Right atrium auricular region (tissue), 2 donors: ENCODE measurements at regions not wholly inside any gene's neighbourhood (a gene's known extent, or its start where the extent isn't known, plus 50 kb on each side); places are given as distances from the start of the nearest gene placed in this dataset.

Source experiments
- DNase-seq: peaks from one replicate; pipeline ENCODE4 v3.0.0-alpha.2; 2019; ENCODE audit warnings: low spot score
- H3K27ac ChIP-seq, 2 donors: fragments of 200-600 bp; sonication (generic); 1 replicate in 1 of 2; 2 replicates in 1 of 2; pipeline ENCODE4 v1.5.1; 2016 to 2019
- H3K27me3 ChIP-seq, 2 donors: fragments of 200-600 bp; sonication (generic); one replicate each; pipeline versions ENCODE4 v1.5.1 to v1.6.0; 2017 to 2019
- H3K36me3 ChIP-seq: fragments of 200-600 bp; sonication (generic); one replicate; pipeline ENCODE4 v1.5.1; 2016
- H3K4me1 ChIP-seq, 2 donors: fragments of 200-600 bp; sonication (generic); one replicate each; pipeline versions ENCODE4 v1.5.1 to v1.6.0; 2017 to 2019
- H3K4me3 ChIP-seq, 2 donors: fragments of 200-600 bp; sonication (generic); 1 replicate in 1 of 2; 2 replicates in 1 of 2; pipeline ENCODE4 v1.5.1; 2017 to 2019; ENCODE audit warnings: mild to moderate bottlenecking in 1 of 2, moderate library complexity in 1 of 2
- H3K9me3 ChIP-seq, 2 donors: fragments of 200-600 bp; sonication (generic); one replicate each; pipeline ENCODE4 v1.5.1; 2019
- CTCF ChIP-seq, 2 donors: fragments of 200-600 bp; sonication (generic); IDR thresholded peaks; one replicate each; pipeline ENCODE4 v1.5.1; 2019; ENCODE audit warnings: antibody characterized with exemption in 2 of 2

- TF ChIP-seq CTCF (IDR thresholded peaks at IDR 0.05) = no peak
- Histone ChIP-seq H3K9me3 (no peaks in the 10 kb centered on the region), H3K27ac (no peak overlapping the region), H3K4me1 (no peaks in the 10 kb centered on the region), H3K27me3 (no peaks in the 10 kb centered on the region), H3K36me3 (no peaks in the 10 kb centered on the region), H3K4me3 (no peak overlapping the region)
- no peak for DNase-seq
Observed at GRCh38 chr9:96086936-96087571, 211.6 kb downstream of the ERCC6L2 start.

DNA sequence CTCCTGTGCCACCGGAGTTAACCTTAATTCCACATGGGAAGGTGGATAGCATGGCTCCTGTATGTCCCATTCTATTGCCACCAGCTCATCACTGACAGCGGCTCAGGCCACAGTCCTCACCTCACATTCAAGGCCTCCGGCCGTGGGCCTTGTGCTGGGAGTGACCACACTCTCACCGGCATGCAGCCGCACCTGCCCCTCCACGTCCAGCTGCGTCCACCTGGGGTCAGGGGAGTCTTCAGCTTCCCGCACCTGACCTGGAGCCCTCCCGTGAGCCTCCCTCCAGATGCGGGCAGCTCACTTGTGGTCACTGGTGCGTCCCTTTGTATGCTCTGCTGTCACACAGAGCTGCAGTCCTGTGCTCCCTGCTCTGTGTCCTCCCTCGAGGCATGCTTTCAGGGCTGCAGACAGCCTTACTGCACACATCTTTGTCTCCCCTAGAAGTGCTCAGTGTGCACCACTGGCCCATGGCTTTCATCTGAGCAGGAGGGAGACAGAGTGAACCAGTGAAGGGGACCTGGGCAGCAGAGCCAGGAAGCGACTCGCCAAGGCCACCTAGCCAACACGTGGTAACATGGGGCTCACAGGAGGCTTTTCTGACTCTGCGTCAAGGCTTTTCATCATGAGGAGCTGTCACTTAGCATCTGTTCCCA, 210.1 kb downstream of the ERCC6L2 start:
- Histone ChIP-seq H3K27ac (no peak overlapping the region), H3K36me3 (no peaks in the 10 kb centered on the region), H3K4me3 (no peak overlapping the region), H3K4me1 (no peaks in the 10 kb centered on the region), H3K9me3 (no peaks in the 10 kb centered on the region), H3K27me3 (no peaks in the 10 kb centered on the region)
- no peak for TF ChIP-seq CTCF (IDR thresholded peaks at IDR 0.05)
- no peak for DNase-seq

DNA sequence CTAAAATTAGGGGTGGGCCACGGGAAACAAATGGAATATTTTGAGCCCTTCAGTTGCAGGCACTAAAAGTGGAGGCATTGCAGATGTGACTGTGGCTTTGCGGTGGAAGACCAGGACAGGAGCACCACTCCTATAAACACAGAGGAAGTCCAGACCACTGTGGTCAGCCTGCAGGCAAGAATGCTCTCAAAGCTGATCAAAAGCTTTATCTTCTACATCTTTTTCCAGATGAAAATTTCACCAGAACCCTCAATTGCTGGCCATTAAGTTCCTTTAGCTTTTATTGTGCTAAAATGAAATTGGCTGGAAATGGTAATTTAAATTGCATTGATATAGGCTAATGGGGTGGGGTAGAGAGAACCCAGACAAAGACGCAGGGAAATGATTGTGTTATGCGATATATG, 208.8 kb downstream of the ERCC6L2 start:
- H3K27me3 ChIP-seq = no peaks in the 10 kb centered on the region
- no peaks in the 10 kb centered on the region for H3K4me1 ChIP-seq
- no peaks in the 10 kb centered on the region for H3K36me3 ChIP-seq
- no peak overlapping the region for H3K4me3 ChIP-seq
- no peak for TF ChIP-seq CTCF (IDR thresholded peaks at IDR 0.05)
- DNase-seq = no peak
- H3K27ac ChIP-seq = no peak overlapping the region
- no peaks in the 10 kb centered on the region for H3K9me3 ChIP-seq

- no peak for TF ChIP-seq CTCF (IDR thresholded peaks at IDR 0.05)
- Histone ChIP-seq H3K36me3 (no peaks in the 10 kb centered on the region), H3K27ac (no peak overlapping the region), H3K4me1 (no peaks in the 10 kb centered on the region), H3K27me3 (no peaks in the 10 kb centered on the region), H3K4me3 (no peak overlapping the region), H3K9me3 (no peaks in the 10 kb centered on the region)
- no peak for DNase-seq
Observed at GRCh38 chr9:96082516-96083232, 207.2 kb downstream of the ERCC6L2 start.

- no peaks in the 10 kb centered on the region for H3K9me3 ChIP-seq
- H3K36me3 ChIP-seq = no peaks in the 10 kb centered on the region
- H3K4me3 ChIP-seq = no peak overlapping the region
- no peak for TF ChIP-seq CTCF (IDR thresholded peaks at IDR 0.05)
- H3K27ac ChIP-seq = no peak overlapping the region
- DNase-seq = no peak
- no peaks in the 10 kb centered on the region for H3K27me3 ChIP-seq
- H3K4me1 ChIP-seq = no peaks in the 10 kb centered on the region
Observed at GRCh38 chr9:96080364-96080763, 204.9 kb downstream of the ERCC6L2 start.
